ENCODE measurements at regions not wholly inside any gene's neighbourhood (a gene's known extent, or its start where the extent isn't known, plus 50 kb on each side); places are given as distances from the start of the nearest gene placed in this dataset.

GRCh38 chr18:41022484-41022883 lies 932.5 kb upstream of the PIK3C3 start:
- DNase-seq = no peak

DNA sequence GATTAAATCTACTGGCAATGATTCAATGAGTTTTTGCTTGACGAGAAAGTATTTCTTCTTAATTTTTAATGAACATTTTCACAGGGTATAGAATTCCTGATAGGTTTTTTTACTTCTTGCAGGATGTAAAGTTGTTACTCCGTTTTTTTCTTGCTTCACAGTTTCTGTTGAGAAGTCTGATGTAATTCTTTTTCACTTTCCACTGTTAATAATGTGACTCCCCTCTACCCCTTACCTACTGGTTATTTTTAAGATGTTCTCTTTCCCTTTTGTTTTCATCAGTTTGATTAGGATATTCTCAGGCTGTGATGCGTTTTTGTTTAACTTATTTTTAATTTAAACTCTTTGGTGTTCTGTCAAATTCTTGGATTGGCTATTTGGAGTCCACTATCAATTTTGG lies 933.9 kb upstream of the PIK3C3 start:
- no peak for DNase-seq

DNA sequence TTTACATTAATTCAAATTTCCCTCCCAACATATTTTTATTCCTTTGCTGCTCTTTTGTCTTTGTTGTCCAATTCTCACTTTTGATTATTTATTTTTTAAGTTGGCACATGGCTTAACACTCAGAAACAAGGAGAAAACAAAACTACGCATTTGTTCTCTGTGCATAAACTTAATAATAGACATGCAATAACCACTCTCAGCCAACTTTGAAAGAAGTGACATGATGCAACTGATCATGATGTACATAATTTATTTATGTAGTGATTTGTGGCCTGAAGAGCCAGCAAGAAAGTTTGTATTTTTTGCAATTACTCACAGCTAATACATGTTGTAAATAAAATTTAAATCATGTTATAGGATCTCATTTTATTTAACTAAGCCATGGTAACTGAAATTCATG lies 942.8 kb upstream of the PIK3C3 start:
- DNase-seq = no peak

- DNase-seq = no peak
Measured at GRCh38 chr18:41009926-41010325, 945.1 kb upstream of the PIK3C3 start.

GRCh38 chr18:41004324-41004723 lies 950.7 kb upstream of the PIK3C3 start:
- DNase-seq = no peak

- no peak for DNase-seq
Measured at GRCh38 chr18:40995529-40995928, 959.5 kb upstream of the PIK3C3 start.

DNA sequence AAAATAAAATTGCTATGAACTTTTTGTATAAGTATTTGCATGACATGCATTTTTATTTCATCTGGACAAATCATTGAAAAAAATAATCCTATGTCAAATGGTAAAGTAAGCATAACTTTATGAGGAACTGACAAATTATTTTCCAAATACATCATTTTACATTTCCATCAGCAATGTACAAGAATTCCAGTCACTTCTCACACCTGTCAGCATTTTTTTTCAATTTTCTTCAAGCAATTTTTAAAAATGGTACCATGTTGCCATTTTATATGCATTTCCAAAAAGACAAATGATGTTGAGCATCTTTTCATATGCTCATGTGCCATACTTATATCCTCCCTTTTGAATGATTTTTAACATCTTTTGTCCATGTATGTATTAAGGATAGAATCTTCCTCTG lies 961.7 kb upstream of the PIK3C3 start:
- DNase-seq = no peak

- DNase-seq = no peak
Measured at GRCh38 chr18:40987581-40987980, 967.5 kb upstream of the PIK3C3 start.

GRCh38 chr18:40985436-40985835 lies 969.6 kb upstream of the PIK3C3 start:
- DNase-seq = no peak

DNA sequence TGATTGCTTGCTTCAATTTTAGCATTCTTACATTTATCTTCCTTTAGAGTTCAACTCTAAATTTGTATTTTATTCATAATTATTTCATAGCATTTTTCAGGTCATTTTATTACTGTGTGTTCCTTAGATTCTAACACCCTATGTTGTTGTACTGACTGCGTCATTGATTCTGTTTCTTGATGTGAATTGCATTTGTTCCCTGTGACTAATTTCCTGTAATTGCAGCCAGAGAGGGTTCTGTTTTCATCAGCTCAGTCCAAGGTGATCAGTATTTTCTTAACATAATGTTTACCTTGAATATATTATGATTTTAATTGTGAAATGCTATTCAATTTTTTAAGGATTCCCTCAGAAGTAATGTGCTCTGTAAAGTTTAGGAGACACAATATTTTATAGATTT lies 970.2 kb upstream of the PIK3C3 start:
- DNase-seq = no peak

DNA sequence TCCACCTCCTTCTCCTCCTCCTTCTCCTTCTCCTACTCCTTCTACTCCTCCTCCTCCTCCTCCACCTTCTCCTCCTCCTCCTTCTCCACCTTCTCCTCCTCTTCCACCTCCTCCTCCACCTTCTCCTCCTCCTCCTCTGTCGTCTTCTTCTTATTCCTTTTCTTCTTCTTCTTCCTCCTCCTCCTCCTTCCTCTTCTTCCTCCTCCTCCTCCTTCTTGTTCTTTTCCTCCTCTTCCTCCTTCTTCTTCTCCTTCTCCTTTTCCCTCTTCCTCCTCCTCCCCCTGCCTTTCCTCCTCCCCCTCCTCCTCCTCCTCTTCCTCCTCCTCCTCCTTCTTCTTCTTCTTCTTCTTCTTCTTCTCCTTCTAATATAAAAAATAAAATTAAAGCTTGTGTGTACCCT lies 971.2 kb upstream of the PIK3C3 start:
- DNase-seq = no peak

GRCh38 chr18:40980171-40980570 lies 974.9 kb upstream of the PIK3C3 start:
- DNase-seq = no peak

- DNase-seq = no peak
Measured at GRCh38 chr18:40976050-40976449, 979.0 kb upstream of the PIK3C3 start.

GRCh38 chr18:40974448-40974847 lies 980.6 kb upstream of the PIK3C3 start:
- no peak for DNase-seq

DNA sequence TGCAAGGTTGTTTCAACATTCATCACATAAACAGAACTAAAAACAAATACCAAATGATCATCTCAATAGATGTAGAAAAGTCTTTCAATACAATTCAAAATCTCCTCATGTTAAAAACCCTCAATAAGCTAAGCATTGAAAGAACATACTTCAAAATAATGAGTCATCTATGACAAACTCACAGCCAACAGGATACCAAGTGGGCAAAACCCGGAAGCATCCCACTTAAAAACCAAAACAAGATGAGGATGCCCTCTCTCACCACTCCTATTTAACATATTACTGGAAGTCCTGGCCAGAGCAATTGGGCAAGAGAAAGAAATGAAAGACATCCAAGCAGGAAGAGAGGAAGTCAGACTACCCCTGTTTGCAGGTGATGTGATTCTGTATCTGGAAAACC lies 992.2 kb upstream of the PIK3C3 start:
- no peak for DNase-seq

GRCh38 chr18:40957533-40958070 lies 997.4 kb upstream of the PIK3C3 start:
- DNase-seq = no peak

DNA sequence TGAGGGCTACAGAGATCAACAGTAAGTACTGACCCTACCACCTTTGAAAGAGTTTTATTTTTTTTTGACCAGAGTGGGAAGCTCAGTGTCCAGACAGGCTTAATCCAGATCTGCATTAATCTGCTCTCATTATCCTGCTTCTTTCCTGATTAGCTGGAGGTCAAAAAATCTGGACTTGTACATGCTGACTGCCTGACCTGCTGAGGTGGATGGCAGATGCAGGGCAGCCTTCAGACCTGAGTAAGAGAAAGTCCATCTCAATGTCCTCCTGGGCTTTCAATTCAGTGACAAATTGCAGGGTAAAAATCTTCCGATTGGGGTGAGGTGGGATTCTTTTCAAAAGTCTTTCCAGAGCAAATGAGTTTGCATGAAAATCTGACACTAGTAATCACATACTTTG lies 998.8 kb upstream of the PIK3C3 start:
- DNase-seq = no peak

GRCh38 chr18:40955351-40955750 lies 999.7 kb upstream of the PIK3C3 start:
- DNase-seq = no peak

GRCh38 chr18:40949114-40949950 lies 1005.7 kb upstream of the PIK3C3 start:
- no peak for DNase-seq

DNA sequence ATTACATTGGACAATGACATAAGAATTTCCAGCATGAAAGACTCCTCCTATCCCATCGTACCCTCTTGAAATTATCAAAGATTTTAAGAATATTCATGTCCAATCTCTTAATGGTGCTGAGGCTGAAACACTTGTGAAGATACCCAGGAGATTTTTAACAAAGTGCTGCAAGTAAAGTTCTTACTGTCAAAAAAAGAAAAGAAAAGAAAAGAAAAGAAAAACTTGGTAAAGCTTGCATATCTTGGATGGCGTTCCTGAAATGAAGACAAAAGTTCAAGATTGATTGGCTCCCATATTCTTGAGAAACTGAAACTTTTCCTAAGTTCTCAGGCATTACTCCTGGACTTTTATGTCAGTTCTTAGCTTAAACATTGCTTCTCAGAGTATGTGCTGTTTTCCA lies 1010.5 kb upstream of the PIK3C3 start:
- no peak for DNase-seq

- DNase-seq = no peak
Measured at GRCh38 chr18:40939656-40940515, 1015.1 kb upstream of the PIK3C3 start.

- no peak for DNase-seq
Measured at GRCh38 chr18:40938615-40939014, 1016.4 kb upstream of the PIK3C3 start.

DNA sequence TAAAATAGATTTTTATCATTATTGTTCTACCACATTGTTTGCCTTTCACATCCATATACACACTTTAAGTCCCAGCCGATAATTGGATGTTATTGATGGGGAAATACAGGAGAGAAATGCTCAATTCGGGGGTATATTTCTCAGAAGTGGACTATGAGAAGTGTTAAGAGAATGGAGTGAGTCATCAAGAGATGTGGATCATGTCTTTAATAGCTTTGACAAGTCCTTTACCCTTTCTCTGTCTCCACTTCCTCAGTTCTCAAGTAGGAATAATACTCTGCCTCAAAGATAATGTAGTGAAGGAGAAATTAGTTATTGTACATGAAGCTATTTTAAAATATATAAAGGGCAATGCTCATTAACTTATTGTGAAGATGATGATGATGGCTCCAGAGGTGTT lies 1017.6 kb upstream of the PIK3C3 start:
- DNase-seq = no peak

DNA sequence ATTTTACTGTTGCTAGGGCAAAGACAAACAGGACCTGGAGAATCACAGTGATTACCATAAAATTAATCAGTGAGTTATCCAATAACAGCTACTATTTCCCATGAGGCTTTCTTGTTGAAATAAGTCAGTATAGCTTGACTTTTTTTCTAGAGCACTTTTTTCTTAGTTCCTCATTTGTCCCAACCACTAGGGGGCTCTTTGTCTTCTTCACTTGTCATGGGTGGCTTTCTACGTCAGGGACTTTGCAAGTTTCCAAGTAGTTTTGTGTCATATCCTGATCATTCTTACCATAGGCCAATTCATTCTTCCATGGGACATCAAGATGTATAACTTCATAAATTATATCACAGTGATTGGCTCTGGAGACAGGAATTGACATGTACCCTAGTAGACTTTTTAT lies 1019.6 kb upstream of the PIK3C3 start:
- DNase-seq = no peak

All from central memory CD4-positive, alpha-beta T cell (primary cell).